NCI-H510A treated with DMSO at 0.1 percent for 48 hours (cell line): ENCODE measurements at regions not wholly inside any gene's neighbourhood (a gene's known extent, or its start where the extent isn't known, plus 50 kb on each side); places are given as distances from the start of the nearest gene placed in this dataset.
A peak's percentile ranks its signal among the peaks of the same experiment; 100 is the strongest.
"Not testable (repeated sequence)": the region's sequence is repeated elsewhere in the genome, so short reads cannot be mapped to it uniquely, and the experiment has no call there.

Experiments
- DNase-seq: peaks from one replicate; lab custom pipeline; 2025; lab: John Stamatoyannopoulos, UW

GRCh38 chr7:53397911-53398310 is 362.5 kb downstream of the POM121L12 start:
- DNase-seq, result no peak

- no peak for DNase-seq
These were observed 363.1 kb downstream of the POM121L12 start for GRCh38 chr7:53398566-53398965.

- no peak for DNase-seq
These were observed 377.6 kb downstream of the POM121L12 start for GRCh38 chr7:53413021-53413420.

GRCh38 chr7:53415816-53416215 is 380.4 kb downstream of the POM121L12 start:
- DNase-seq, result no peak

DNA sequence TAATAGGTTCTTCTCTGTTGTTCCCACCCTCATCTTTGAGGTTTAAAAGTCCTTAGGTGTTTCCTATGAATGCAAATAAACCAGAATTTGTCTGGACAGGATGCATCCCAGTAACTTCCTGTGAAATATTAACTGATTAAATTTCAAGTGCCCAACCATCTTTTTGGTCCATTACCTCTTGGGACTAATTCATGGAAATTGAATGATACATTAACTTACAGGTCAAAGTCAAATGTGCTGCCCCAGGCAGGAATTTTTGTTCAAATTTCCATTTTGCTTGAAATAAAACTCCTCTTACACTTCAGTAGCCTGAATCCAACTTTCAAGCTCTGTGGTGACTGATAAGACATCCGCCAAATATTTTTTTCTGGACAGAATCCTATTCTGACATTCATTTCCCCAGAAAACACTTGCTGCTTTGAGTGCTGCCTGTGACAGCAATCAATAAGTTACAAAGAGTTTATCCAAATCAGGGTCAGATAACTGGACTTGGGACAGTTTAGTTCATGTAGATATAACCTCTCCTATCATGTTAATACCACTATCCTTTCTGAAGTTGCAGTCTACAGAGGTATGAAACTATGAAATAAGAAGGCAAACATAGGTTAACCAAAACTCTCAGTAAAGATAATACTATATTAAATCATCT is 383.5 kb downstream of the POM121L12 start:
- DNase-seq, result no peak

DNA sequence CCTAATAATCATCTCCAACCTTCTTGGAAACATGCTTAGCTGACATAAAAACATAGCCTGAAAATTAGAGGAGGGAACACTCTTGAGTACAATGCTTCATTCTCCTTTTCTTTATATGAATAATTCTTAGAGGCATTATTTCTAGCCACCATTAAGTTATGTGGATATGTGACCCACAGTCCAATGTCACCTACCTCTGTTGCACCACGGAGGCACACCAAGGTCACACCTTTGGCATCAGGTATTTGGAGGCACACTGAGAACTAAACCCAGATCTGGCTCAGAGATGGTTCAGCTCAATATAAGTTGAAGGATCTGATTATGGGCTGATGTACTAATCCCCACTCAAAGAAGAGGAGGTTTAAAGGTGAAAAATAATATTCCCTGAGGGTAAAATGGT is 385.1 kb downstream of the POM121L12 start:
- no peak for DNase-seq

DNA sequence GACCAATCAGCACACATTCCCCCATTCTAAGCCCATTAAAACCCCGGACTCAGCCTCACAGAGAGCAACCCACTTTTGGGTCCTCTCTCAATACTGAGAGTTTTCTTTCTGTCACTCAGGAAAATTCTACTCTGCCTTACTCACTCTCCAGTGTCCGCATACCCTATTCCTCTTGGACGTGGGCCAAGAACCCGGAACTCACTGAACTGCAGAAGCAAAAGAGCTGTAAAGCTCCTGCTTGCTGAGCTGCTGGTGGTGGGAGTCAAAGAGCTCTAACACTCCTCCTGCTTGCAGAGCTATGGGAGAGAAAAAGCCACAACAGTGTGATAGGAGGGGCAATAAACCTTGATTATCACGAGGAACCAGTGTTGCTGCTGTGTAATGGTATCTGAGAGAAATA is 386.9 kb downstream of the POM121L12 start:
- DNase-seq, result no peak

- no peak for DNase-seq
These were observed 390.8 kb downstream of the POM121L12 start for GRCh38 chr7:53426145-53426750.

DNA sequence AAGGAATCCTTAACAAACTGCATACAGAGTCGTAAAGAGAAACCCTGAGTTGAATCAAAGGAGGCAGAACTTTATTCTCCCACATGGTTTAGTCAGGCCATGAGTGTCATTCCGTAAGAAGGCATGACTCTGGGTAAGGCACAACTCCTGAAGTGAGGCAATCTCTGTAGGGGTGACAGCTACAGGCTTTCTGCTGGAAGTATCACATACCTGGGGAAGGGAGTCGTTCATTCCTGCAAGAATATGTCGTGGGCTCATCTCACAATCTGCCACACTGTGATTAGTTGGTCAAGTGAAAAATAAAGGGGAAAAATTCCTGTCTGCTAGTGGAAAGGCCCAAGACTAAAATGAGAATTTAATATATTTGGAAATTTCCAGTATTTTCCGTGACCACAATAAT is 392.6 kb downstream of the POM121L12 start:
- DNase-seq, result no peak

DNA sequence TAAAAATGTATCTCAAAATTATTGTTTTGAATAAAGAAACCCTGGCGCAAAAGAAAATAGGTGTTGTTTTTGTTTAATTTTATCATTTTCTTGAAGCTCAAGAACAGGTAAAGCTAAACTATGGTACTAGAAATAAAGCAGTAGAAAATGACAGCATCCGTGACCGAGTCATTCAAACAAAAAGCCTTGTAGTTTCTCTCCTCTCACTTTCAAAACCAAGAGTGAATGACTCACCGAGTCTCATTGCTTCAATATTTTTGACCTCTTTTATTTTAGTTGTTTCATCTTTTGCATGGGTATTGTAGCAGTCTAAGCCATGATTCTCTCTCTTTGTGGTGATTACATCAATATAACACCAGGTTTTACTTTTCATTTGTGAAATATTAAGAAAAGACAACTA is 396.5 kb downstream of the POM121L12 start:
- no peak for DNase-seq

DNA sequence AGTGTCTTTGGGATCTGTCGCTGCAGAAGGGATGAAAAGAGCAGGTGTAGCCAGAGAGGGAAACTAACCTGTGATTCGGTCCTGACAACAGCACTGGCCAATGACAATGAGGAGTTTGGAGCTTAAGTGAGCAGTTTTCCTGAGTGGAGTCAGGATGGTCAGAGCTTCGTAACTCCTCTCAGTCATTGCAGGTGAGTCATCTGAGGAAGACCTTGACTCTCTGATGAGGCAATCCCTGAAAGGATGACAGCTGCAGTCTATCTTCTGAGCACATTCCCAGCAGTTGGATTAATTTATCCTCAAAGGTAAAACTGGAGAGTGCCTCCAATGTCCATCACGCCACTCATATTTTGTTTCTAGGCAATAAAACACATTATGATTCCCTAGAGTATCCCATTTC is 401.9 kb downstream of the POM121L12 start:
- DNase-seq, result no peak

GRCh38 chr7:53446170-53446569 is 410.7 kb downstream of the POM121L12 start:
- no peak for DNase-seq

DNA sequence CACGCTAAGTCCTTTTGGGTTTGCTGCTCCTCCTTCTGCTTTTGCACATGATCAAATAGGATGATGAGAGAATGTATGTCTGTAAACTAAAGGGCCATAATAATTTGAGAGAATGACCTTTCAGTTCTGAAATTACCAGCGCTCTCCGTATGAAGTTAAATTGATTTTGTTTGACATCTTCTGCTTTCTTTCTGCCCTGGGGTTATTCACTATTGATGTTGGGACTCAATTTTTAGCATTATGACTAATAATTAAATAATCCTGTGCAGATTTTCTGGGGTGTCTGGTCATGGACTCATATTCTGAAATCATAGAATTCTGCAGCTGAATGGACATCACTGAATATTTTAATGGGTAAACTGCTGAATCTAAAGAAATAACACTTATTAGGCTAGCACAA is 423.2 kb downstream of the POM121L12 start:
- no peak for DNase-seq

- no peak for DNase-seq
These were observed 430.9 kb downstream of the POM121L12 start for GRCh38 chr7:53466371-53466770.

DNA sequence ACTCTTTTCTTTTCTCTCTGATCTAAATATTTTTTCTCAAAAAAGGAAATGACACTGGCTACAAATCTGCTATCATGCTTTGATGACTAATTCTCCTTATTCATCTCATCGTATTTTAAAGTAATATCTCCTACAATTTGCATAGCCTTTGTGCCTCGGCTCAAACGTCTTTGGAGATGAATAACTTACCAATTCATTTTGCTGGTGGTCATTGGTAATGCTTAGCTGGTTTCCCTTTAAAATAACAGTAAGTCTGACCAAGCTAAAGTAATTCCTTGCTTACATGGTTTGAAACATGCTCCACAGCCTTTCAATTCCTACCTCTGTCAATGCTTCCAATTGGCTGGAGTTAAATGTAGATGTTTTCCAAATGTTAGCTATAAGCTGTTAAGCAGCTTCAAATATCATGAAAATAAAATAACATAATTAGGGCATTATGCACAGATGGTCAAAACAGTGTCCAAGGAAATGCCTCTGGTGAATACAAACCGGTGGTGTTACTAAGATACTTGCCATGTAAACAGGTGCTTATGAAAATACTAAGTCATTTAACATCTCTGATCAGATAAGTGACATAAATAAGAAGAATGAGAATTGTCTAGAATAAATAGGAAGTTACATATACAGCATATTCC is 435.0 kb downstream of the POM121L12 start:
- no peak for DNase-seq

- no peak for DNase-seq
These were observed 437.9 kb downstream of the POM121L12 start for GRCh38 chr7:53473371-53473770.

DNA sequence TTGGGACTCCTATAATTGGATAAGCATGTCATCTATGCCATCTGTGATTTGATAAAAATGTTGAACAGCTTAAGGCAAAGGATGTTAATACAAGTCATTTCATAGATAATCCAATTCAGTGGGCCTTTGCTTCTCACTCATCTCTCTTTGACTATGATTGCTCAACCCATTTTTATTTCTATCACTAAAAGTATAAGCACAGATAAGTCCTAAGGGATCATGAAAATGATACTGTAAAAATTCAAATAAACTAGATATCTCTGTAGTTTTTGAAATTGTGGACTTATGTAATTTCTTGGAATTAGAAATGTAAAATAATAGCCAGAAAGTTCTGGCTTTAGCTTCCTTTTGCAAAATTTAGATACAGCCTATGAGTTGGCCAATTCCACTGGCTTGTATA is 440.3 kb downstream of the POM121L12 start:
- DNase-seq, result no peak

DNA sequence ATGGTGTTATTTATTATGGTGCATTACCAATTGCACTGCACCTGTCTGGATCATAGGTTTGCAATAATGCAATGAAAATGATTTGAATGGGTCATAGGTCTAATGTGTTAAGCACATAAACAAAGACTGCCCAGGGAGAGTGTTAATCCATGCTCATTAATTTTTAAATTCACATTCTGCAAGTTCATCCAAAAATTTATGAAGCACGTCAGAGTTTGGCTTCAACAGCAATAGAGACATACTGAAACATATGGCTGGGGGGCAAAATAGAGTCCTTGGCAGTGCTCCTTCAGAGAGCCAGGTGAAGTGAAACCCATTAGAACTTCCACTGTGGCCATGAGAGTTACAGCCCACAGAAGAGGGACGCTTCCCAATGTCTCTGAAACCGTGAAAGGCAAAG is 441.1 kb downstream of the POM121L12 start:
- DNase-seq, result no peak

DNA sequence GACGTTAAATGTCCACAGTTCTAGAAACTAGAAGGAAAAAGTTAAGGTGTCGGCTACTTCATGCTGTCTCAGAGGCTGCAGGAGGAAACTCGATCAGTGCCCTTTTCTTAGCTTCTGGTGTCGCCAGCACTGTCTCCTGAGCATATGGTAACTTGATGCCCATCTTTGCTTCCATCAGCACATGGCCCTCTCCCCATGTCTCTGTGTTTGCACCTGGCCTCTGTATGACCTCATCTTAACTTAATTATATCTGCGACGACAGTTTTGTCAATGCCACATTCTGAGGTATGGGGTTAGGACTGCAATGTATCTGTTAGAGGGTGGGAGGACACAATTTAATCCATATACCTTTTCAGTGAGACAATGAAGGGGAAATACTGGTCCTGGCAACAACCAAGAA is 449.9 kb downstream of the POM121L12 start:
- peak; percentile 78 for DNase-seq

GRCh38 chr7:53491051-53491450 is 455.6 kb downstream of the POM121L12 start:
- DNase-seq, result no peak

DNA sequence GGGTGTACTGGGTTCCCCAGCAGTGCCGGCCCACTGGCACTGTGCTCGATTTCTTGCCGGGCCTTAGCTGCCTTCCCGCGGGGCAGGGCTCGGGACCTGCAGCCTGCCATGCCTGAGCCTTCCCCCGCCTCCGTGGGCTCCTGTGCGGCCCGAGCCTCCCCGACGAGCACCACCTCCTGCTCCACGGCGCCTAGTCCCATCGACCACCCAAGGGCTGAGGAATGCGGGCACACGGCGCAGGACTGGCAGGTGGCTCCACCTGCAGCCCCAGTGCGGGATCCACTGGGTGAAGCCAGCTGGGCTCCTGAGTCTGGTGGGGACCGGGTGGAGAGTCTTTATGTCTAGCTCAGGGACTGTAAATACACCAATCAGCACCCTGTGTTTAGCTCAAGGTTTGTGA is 459.7 kb downstream of the POM121L12 start:
- not testable (repeated sequence) for DNase-seq

- peak; percentile 69 for DNase-seq
These were observed 464.6 kb downstream of the POM121L12 start for GRCh38 chr7:53500076-53500475.

- no peak for DNase-seq
These were observed 469.5 kb downstream of the POM121L12 start for GRCh38 chr7:53504914-53505313.

GRCh38 chr7:53518319-53518718 is 482.9 kb downstream of the POM121L12 start:
- DNase-seq, result no peak
